Naive B cell (primary cell): ENCODE measurements at regions not wholly inside any gene's neighbourhood (a gene's known extent, or its start where the extent isn't known, plus 50 kb on each side); places are given as distances from the start of the nearest gene placed in this dataset.

Source experiments
- ATAC-seq, 2 donors: fragments of 150-1000 bp; cut with Tn5 transposase; 2 replicates each; pipeline ENCODE4 v1.10.0; 2021; ENCODE audit warnings: low read depth in 2 of 2, mild to moderate bottlenecking in 2 of 2, moderate library complexity in 2 of 2
- DNase-seq: peaks from one replicate; pipeline ENCODE4 v3.0.0; 2022
- H3K27ac Mint-ChIP-seq, 6 donors: one replicate each; pipeline ENCODE4 v1.8.0; 2020 to 2022; ENCODE audit warnings: mild to moderate bottlenecking in 6 of 6, mixed read lengths in 6 of 6, moderate library complexity in 5 of 6, inconsistent platforms in 2 of 6
- H3K27me3 Mint-ChIP-seq, 3 donors: one replicate each; pipeline ENCODE4 v1.8.0; 2021 to 2022; ENCODE audit warnings: mixed read lengths in 3 of 3, mild to moderate bottlenecking in 1 of 3
- H3K36me3 Mint-ChIP-seq, 2 donors: one replicate each; pipeline ENCODE4 v1.8.0; 2020 to 2022; ENCODE audit warnings: mixed read lengths in 2 of 2, inconsistent platforms in 1 of 2, mild to moderate bottlenecking in 1 of 2
- H3K4me1 Mint-ChIP-seq, 3 donors: one replicate each; pipeline ENCODE4 v1.8.0; 2020 to 2022; ENCODE audit warnings: mixed read lengths in 3 of 3, inconsistent platforms in 1 of 3, mild to moderate bottlenecking in 1 of 3, moderate library complexity in 1 of 3
- H3K4me3 Mint-ChIP-seq, 8 donors: one replicate each; pipeline ENCODE4 v1.8.0; 2020 to 2022; ENCODE audit warnings: mild to moderate bottlenecking in 8 of 8, mixed read lengths in 8 of 8, moderate library complexity in 8 of 8, inconsistent platforms in 2 of 8
- H3K9me3 Mint-ChIP-seq, 7 donors: one replicate each; pipeline ENCODE4 v1.8.0; 2020 to 2022; ENCODE audit warnings: mixed read lengths in 7 of 7, mild to moderate bottlenecking in 5 of 7, inconsistent platforms in 2 of 7, moderate library complexity in 1 of 7

- DNase-seq: no peak
- Mint-ChIP-seq H3K9me3 (peaks cover 0 to 2% (median 0%) of the 10 kb centered on the region in 7 donors), H3K27ac (peak overlapping the region in 1 of 6 donors; percentile 12), H3K36me3 (no peaks in the 10 kb centered on the region), H3K4me1 (no peaks in the 10 kb centered on the region), H3K4me3 (no peak overlapping the region), H3K27me3 (peaks cover 10 to 24% (median 23%) of the 10 kb centered on the region in 3 donors)
- ATAC-seq: no peak
Observed at GRCh38 chr9:135330685-135331590, 148.6 kb upstream of the PPP1R26 start.

GRCh38 chr9:135332516-135332915 is 147.1 kb upstream of the PPP1R26 start:
- Mint-ChIP-seq H3K4me3 (no peak overlapping the region), H3K9me3 (peaks cover 0 to 2% (median 0%) of the 10 kb centered on the region in 7 donors), H3K4me1 (no peaks in the 10 kb centered on the region), H3K27me3 (peaks cover 14 to 26% (median 16%) of the 10 kb centered on the region in 3 donors), H3K27ac (no peak overlapping the region), H3K36me3 (no peaks in the 10 kb centered on the region)
- DNase-seq: no peak
- no peak for ATAC-seq

- Mint-ChIP-seq H3K27ac (no peak overlapping the region), H3K4me3 (no peak overlapping the region), H3K9me3 (no peaks in the 10 kb centered on the region), H3K4me1 (no peaks in the 10 kb centered on the region), H3K27me3 (peaks cover 10 to 21% (median 11%) of the 10 kb centered on the region in 3 donors), H3K36me3 (no peaks in the 10 kb centered on the region)
- ATAC-seq (no peak), DNase-seq (no peak)
Observed at GRCh38 chr9:135332979-135333748, 146.4 kb upstream of the PPP1R26 start.

GRCh38 chr9:135334953-135335460 is 144.6 kb upstream of the PPP1R26 start:
- H3K36me3 Mint-ChIP-seq: no peaks in the 10 kb centered on the region
- no peaks in the 10 kb centered on the region for H3K9me3 Mint-ChIP-seq
- peaks cover 11 to 30% (median 12%) of the 10 kb centered on the region in 3 donors for H3K27me3 Mint-ChIP-seq
- H3K27ac Mint-ChIP-seq: no peak overlapping the region
- DNase-seq (no peak), ATAC-seq (no peak)
- H3K4me3 Mint-ChIP-seq: no peak overlapping the region
- no peaks in the 10 kb centered on the region for H3K4me1 Mint-ChIP-seq

GRCh38 chr9:135335691-135336181 is 143.8 kb upstream of the PPP1R26 start:
- H3K4me3 Mint-ChIP-seq: no peak overlapping the region
- ATAC-seq (no peak), DNase-seq (no peak)
- peaks cover 6 to 35% (median 16%) of the 10 kb centered on the region in 3 donors for H3K27me3 Mint-ChIP-seq
- H3K27ac Mint-ChIP-seq: no peak overlapping the region
- no peaks in the 10 kb centered on the region for H3K4me1 Mint-ChIP-seq
- H3K9me3 Mint-ChIP-seq: no peaks in the 10 kb centered on the region
- no peaks in the 10 kb centered on the region for H3K36me3 Mint-ChIP-seq

GRCh38 chr9:135336722-135337527 is 142.7 kb upstream of the PPP1R26 start:
- no peak overlapping the region for H3K4me3 Mint-ChIP-seq
- ATAC-seq: no peak
- H3K27me3 Mint-ChIP-seq: peaks cover 0 to 36% (median 17%) of the 10 kb centered on the region in 3 donors
- no peaks in the 10 kb centered on the region for H3K4me1 Mint-ChIP-seq
- no peak for DNase-seq
- no peak overlapping the region for H3K27ac Mint-ChIP-seq
- H3K36me3 Mint-ChIP-seq: no peaks in the 10 kb centered on the region
- H3K9me3 Mint-ChIP-seq: no peaks in the 10 kb centered on the region

- no peaks in the 10 kb centered on the region for H3K36me3 Mint-ChIP-seq
- no peak overlapping the region for H3K4me3 Mint-ChIP-seq
- H3K27ac Mint-ChIP-seq: no peak overlapping the region
- no peaks in the 10 kb centered on the region for H3K9me3 Mint-ChIP-seq
- H3K27me3 Mint-ChIP-seq: peaks cover 0 to 42% (median 18%) of the 10 kb centered on the region in 3 donors
- ATAC-seq (no peak), DNase-seq (no peak)
- H3K4me1 Mint-ChIP-seq: no peaks in the 10 kb centered on the region
Observed at GRCh38 chr9:135338546-135338945, 141.0 kb upstream of the PPP1R26 start.

- no peak for ATAC-seq
- no peaks in the 10 kb centered on the region for H3K4me1 Mint-ChIP-seq
- no peak for DNase-seq
- no peak overlapping the region for H3K27ac Mint-ChIP-seq
- no peaks in the 10 kb centered on the region for H3K9me3 Mint-ChIP-seq
- H3K4me3 Mint-ChIP-seq: no peak overlapping the region
- H3K36me3 Mint-ChIP-seq: no peaks in the 10 kb centered on the region
- peaks cover 0 to 45% (median 22%) of the 10 kb centered on the region in 3 donors for H3K27me3 Mint-ChIP-seq
Observed at GRCh38 chr9:135339378-135339973, 140.1 kb upstream of the PPP1R26 start.

GRCh38 chr9:135340143-135340655 is 139.4 kb upstream of the PPP1R26 start:
- H3K27me3 Mint-ChIP-seq: peaks cover 0 to 52% (median 23%) of the 10 kb centered on the region in 3 donors
- H3K36me3 Mint-ChIP-seq: no peaks in the 10 kb centered on the region
- no peaks in the 10 kb centered on the region for H3K9me3 Mint-ChIP-seq
- H3K4me1 Mint-ChIP-seq: no peaks in the 10 kb centered on the region
- ATAC-seq (no peak), DNase-seq (no peak)
- no peak overlapping the region for H3K4me3 Mint-ChIP-seq
- H3K27ac Mint-ChIP-seq: peak overlapping the region in 1 of 6 donors; percentile 65

GRCh38 chr9:135340726-135341475 is 138.7 kb upstream of the PPP1R26 start:
- H3K4me3 Mint-ChIP-seq: no peak overlapping the region
- peaks cover 0 to 54% (median 28%) of the 10 kb centered on the region in 3 donors for H3K27me3 Mint-ChIP-seq
- no peaks in the 10 kb centered on the region for H3K9me3 Mint-ChIP-seq
- H3K27ac Mint-ChIP-seq: no peak overlapping the region
- DNase-seq (no peak), ATAC-seq (no peak)
- no peaks in the 10 kb centered on the region for H3K36me3 Mint-ChIP-seq
- no peaks in the 10 kb centered on the region for H3K4me1 Mint-ChIP-seq

- Mint-ChIP-seq H3K27me3 (peaks cover under 1 to 53% (median 27%) of the 10 kb centered on the region in 3 donors), H3K27ac (no peak overlapping the region), H3K4me3 (no peak overlapping the region), H3K9me3 (no peaks in the 10 kb centered on the region), H3K36me3 (no peaks in the 10 kb centered on the region), H3K4me1 (no peaks in the 10 kb centered on the region)
- ATAC-seq: no peak
- DNase-seq: no peak
Observed at GRCh38 chr9:135341612-135342169, 137.9 kb upstream of the PPP1R26 start.
